Keratinocyte (primary cell): ENCODE measurements at regions not wholly inside any gene's neighbourhood (a gene's known extent, or its start where the extent isn't known, plus 50 kb on each side); places are given as distances from the start of the nearest gene placed in this dataset.

Source experiments
- DNase-seq: peaks from one replicate; pipeline ENCODE4 v3.0.0-alpha.2; 2011; ENCODE audit warnings: low read depth, missing footprints, low spot score
- FAIRE-seq: peaks from 2 replicates; lab custom pipeline; 2011; peaks lifted over from hg19 to GRCh38; lab: Jason Lieb, UNC
- H2AFZ ChIP-seq: 2 replicates; pipeline ENCODE4 v1.6.0; 2012; ENCODE audit warnings: low read length, control low read depth, inconsistent platforms; ENCODE audit not compliant: control insufficient read depth
- H3K27ac ChIP-seq: 2 replicates; pipeline ENCODE4 v1.5.1; 2011; ENCODE audit warnings: low read length; ENCODE audit not compliant: control insufficient read depth, insufficient read depth
- H3K27me3 ChIP-seq: 3 replicates; pipeline ENCODE4 v1.6.0; 2011; ENCODE audit warnings: low read length; ENCODE audit not compliant: control insufficient read depth, insufficient read depth; ENCODE audit errors: extremely low read depth
- H3K36me3 ChIP-seq, 2 experiments: 2 replicates in 1 of 2; 3 replicates in 1 of 2; pipeline ENCODE4 v1.5.1; 2011; ENCODE audit warnings: low read length in 2 of 2, mild to moderate bottlenecking in 1 of 2; ENCODE audit not compliant: control insufficient read depth in 2 of 2, insufficient read depth in 2 of 2; ENCODE audit errors: extremely low read depth in 1 of 2
- H3K4me1 ChIP-seq: 3 replicates; pipeline ENCODE4 v1.5.1; 2011; ENCODE audit warnings: low read length; ENCODE audit not compliant: control insufficient read depth, insufficient read depth; ENCODE audit errors: extremely low read depth
- H3K4me2 ChIP-seq: 3 replicates; pipeline ENCODE4 v1.6.0; 2011; ENCODE audit warnings: low read depth, low read length; ENCODE audit not compliant: control insufficient read depth, insufficient read depth; ENCODE audit errors: extremely low read depth
- H3K4me3 ChIP-seq, 3 experiments: fragments of 200-600 bp in 1 of 3; sonication (generic) in 1 of 3; 2 replicates in 2 of 3; 3 replicates in 1 of 3; pipeline ENCODE4 v1.5.1; 2011 to 2016; ENCODE audit warnings: low read length in 3 of 3, mild to moderate bottlenecking in 3 of 3, control low read depth in 2 of 3, inconsistent platforms in 1 of 3, low read depth in 1 of 3, mixed read lengths in 1 of 3, mixed run types in 1 of 3, moderate library complexity in 1 of 3; ENCODE audit not compliant: control insufficient read depth in 2 of 3, insufficient read depth in 2 of 3; ENCODE audit errors: extremely low read depth in 1 of 3
- H3K79me2 ChIP-seq: 2 replicates; pipeline ENCODE4 v1.6.0; 2012; ENCODE audit warnings: low read length; ENCODE audit not compliant: control insufficient read depth, insufficient read depth
- H3K9ac ChIP-seq: 3 replicates; pipeline ENCODE4 v1.6.0; 2011; ENCODE audit warnings: low read length; ENCODE audit not compliant: control insufficient read depth, insufficient read depth; ENCODE audit errors: extremely low read depth
- H3K9me1 ChIP-seq: 3 replicates; pipeline ENCODE4 v1.6.0; 2011; ENCODE audit warnings: low read length; ENCODE audit not compliant: control insufficient read depth, insufficient read depth; ENCODE audit errors: extremely low read depth
- H3K9me3 ChIP-seq: 2 replicates; pipeline ENCODE4 v1.5.1; 2012; ENCODE audit warnings: low read depth, low read length; ENCODE audit not compliant: control insufficient read depth
- H4K20me1 ChIP-seq: 3 replicates; pipeline ENCODE4 v1.6.0; 2011; ENCODE audit warnings: low read length; ENCODE audit not compliant: control insufficient read depth, insufficient read depth; ENCODE audit errors: extremely low read depth
- EZH2 ChIP-seq: IDR thresholded peaks from one replicate; pipeline ENCODE4 v1.6.1; 2012; ENCODE audit warnings: inconsistent platforms, mild to moderate bottlenecking, low read length, moderate library complexity
- dilution Hi-C: fragments of 300-500 bp; cut with MboI; formaldehyde crosslinking; loops from one replicate; pipeline ENCODE4 v1.7.0; 2020; ENCODE audit warnings: low sequenced_read_pairs; ENCODE audit not compliant: extremely low pct_ligation_motif_present
- TF ChIP-seq, protein P1 (sequence below), 3 experiments: IDR thresholded peaks in 1 of 3; conservative IDR thresholded peaks in 1 of 3; optimal IDR thresholded peaks in 1 of 3; 2 replicates in 2 of 3; 3 replicates in 1 of 3; pipeline versions ENCODE3 to v1.5.1; 2011; ENCODE audit warnings: low read length in 3 of 3, mild to moderate bottlenecking in 3 of 3, moderate library complexity in 2 of 3, control low read depth in 1 of 3, inconsistent platforms in 1 of 3; ENCODE audit not compliant: insufficient read depth in 2 of 3; ENCODE audit errors: extremely low read depth in 1 of 3

DNA sequence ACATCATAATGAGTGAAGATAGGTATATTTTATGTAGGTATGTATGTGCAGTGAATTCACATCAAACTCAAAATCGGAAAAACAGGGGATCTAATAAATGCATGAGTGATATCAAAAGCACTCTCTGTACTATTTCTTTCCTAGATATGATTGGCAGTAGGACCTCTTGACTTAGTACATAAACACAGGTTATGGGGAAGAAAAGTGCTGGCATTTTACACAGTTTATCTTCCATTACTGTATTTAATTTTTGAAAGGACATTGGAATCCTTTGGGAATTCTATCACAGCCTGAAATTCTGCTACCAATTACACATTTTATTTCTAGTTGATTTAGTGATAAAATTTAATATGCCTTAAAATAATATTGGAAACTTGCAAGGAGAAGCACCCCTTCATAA, 470.5 kb upstream of the ONECUT1 start:
- DNase-seq (no peak), FAIRE-seq (no peak)
- no peaks in the 10 kb centered on the region for H3K27me3 ChIP-seq
- no peaks in the 10 kb centered on the region for H3K4me1 ChIP-seq
- H3K4me3 ChIP-seq = no peak overlapping the region
- H3K27ac ChIP-seq = no peak overlapping the region
- H4K20me1 ChIP-seq = no peaks in the 10 kb centered on the region
- H3K9me3 ChIP-seq = no peaks in the 10 kb centered on the region
- no peak overlapping the region for H3K9ac ChIP-seq
- no peaks in the 10 kb centered on the region for H3K36me3 ChIP-seq
- TF ChIP-seq, protein P1, sequence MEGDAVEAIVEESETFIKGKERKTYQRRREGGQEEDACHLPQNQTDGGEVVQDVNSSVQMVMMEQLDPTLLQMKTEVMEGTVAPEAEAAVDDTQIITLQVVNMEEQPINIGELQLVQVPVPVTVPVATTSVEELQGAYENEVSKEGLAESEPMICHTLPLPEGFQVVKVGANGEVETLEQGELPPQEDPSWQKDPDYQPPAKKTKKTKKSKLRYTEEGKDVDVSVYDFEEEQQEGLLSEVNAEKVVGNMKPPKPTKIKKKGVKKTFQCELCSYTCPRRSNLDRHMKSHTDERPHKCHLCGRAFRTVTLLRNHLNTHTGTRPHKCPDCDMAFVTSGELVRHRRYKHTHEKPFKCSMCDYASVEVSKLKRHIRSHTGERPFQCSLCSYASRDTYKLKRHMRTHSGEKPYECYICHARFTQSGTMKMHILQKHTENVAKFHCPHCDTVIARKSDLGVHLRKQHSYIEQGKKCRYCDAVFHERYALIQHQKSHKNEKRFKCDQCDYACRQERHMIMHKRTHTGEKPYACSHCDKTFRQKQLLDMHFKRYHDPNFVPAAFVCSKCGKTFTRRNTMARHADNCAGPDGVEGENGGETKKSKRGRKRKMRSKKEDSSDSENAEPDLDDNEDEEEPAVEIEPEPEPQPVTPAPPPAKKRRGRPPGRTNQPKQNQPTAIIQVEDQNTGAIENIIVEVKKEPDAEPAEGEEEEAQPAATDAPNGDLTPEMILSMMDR (optimal IDR thresholded peaks at IDR 0.05 in 1 of 3, IDR thresholded peaks at IDR 0.05 in 1 of 3, conservative IDR thresholded peaks at IDR 0.05 in 1 of 3; ENCODE audit: extremely low read depth in 1 of 3, insufficient read depth in 2 of 3, low read length in 3 of 3) = no peak
- TF ChIP-seq EZH2 = no peak
- dilution Hi-C loops = no loop called here
- H3K79me2 ChIP-seq = no peaks in the 10 kb centered on the region
- no peak overlapping the region for H3K4me2 ChIP-seq
- H2AFZ ChIP-seq = no peak overlapping the region
- no peaks in the 10 kb centered on the region for H3K9me1 ChIP-seq

- Histone ChIP-seq H3K9me1 (no peaks in the 10 kb centered on the region), H2AFZ (no peak overlapping the region), H4K20me1 (no peaks in the 10 kb centered on the region), H3K9me3 (no peaks in the 10 kb centered on the region), H3K4me1 (no peaks in the 10 kb centered on the region), H3K79me2 (no peaks in the 10 kb centered on the region), H3K27me3 (no peaks in the 10 kb centered on the region), H3K4me3 (no peak overlapping the region), H3K4me2 (no peak overlapping the region), H3K27ac (no peak overlapping the region), H3K9ac (no peak overlapping the region), H3K36me3 (no peaks in the 10 kb centered on the region)
- no peak for FAIRE-seq
- TF ChIP-seq, protein P1 (optimal IDR thresholded peaks at IDR 0.05 in 1 of 3, IDR thresholded peaks at IDR 0.05 in 1 of 3, conservative IDR thresholded peaks at IDR 0.05 in 1 of 3; ENCODE audit: extremely low read depth in 1 of 3, insufficient read depth in 2 of 3, low read length in 3 of 3) = no peak
- no peak for TF ChIP-seq EZH2
- no peak for DNase-seq
- dilution Hi-C loops = no loop called here
These were observed 466.3 kb upstream of the ONECUT1 start for GRCh38 chr15:53256457-53256856.
